Endothelial cell of umbilical vein (primary cell): ENCODE measurements at regions not wholly inside any gene's neighbourhood (a gene's known extent, or its start where the extent isn't known, plus 50 kb on each side); places are given as distances from the start of the nearest gene placed in this dataset.

Experiments used
- BruUV-seq: library from RNA; stranded (reverse); fragments of 400-500 nt; replicated peaks from 2 replicates; lab custom pipeline; 2021; lab: Mats Ljungman, UMichigan
- CTCF ChIA-PET: fragments of 300-600, 350-600 bp; sonication (Branson Sonifier 250); formaldehyde crosslinking; loops from one replicate; lab custom pipeline; 2021; ENCODE audit warnings: antibody characterized with exemption, inconsistent platforms; lab: Charles Lee
- POLR2A ChIA-PET: fragments of 300-600, 350-600 bp; sonication (Branson Sonifier 250); formaldehyde crosslinking; loops from one replicate; lab custom pipeline; 2021; ENCODE audit warnings: antibody characterized with exemption, inconsistent platforms; lab: Charles Lee
- DNase-seq: peaks from one replicate; pipeline ENCODE4 v3.0.0-alpha.2; 2011; ENCODE audit warnings: low read depth, low spot score
- FAIRE-seq: peaks from 2 replicates; lab custom pipeline; 2011; peaks lifted over from hg19 to GRCh38; lab: Jason Lieb, UNC
- H2AFZ ChIP-seq: 2 replicates; pipeline ENCODE4 v1.6.0; 2012; ENCODE audit warnings: low read depth, low read length, control low read depth, inconsistent platforms
- H3K27ac ChIP-seq: 2 replicates; pipeline ENCODE4 v1.5.1; 2011; ENCODE audit warnings: low read depth, mild to moderate bottlenecking, control low read depth, low read length, moderate library complexity; ENCODE audit not compliant: insufficient read depth
- H3K27me3 ChIP-seq, 2 experiments: 2 replicates each; pipeline versions ENCODE4 v1.6.0 to v1.6.1; 2011; ENCODE audit warnings: low read length in 2 of 2, mixed read lengths in 1 of 2; ENCODE audit not compliant: control insufficient read depth in 2 of 2, insufficient read depth in 2 of 2
- H3K36me3 ChIP-seq, 2 experiments: 2 replicates in 1 of 2; 3 replicates in 1 of 2; pipeline ENCODE4 v1.5.1; 2011; ENCODE audit warnings: low read length in 2 of 2, mild to moderate bottlenecking in 1 of 2, moderate library complexity in 1 of 2; ENCODE audit not compliant: control insufficient read depth in 2 of 2, insufficient read depth in 2 of 2; ENCODE audit errors: extremely low read depth in 1 of 2
- H3K4me1 ChIP-seq: 3 replicates; pipeline ENCODE4 v1.5.1; 2011; ENCODE audit warnings: mild to moderate bottlenecking, low read length; ENCODE audit not compliant: control insufficient read depth, insufficient read depth; ENCODE audit errors: extremely low read depth
- H3K4me2 ChIP-seq: 2 replicates; pipeline ENCODE4 v1.6.1; 2011; ENCODE audit warnings: low read length, control low read depth, mixed read lengths; ENCODE audit not compliant: insufficient read depth
- H3K4me3 ChIP-seq, 3 experiments: fragments of 200-600 bp in 1 of 3; sonication (generic), shearing (Covaris generic) in 1 of 3; replicated peaks in 1 of 3; 2 replicates each; pipeline ENCODE4 v1.5.1; 2011 to 2016; ENCODE audit warnings: control low read depth in 3 of 3, low read length in 3 of 3, mild to moderate bottlenecking in 2 of 3, inconsistent platforms in 1 of 3, low read depth in 1 of 3, moderate library complexity in 1 of 3; ENCODE audit not compliant: insufficient read depth in 1 of 3
- H3K79me2 ChIP-seq: 2 replicates; pipeline ENCODE4 v1.6.0; 2012; ENCODE audit warnings: low read length, inconsistent platforms; ENCODE audit not compliant: control insufficient read depth, insufficient read depth
- H3K9ac ChIP-seq: replicated peaks from 2 replicates; pipeline ENCODE3; 2011; ENCODE audit warnings: low read length, control low read depth; ENCODE audit not compliant: insufficient read depth; ENCODE audit errors: extremely low read depth
- H3K9me1 ChIP-seq: replicated peaks from 3 replicates; pipeline ENCODE4 v1.6.0; 2011; ENCODE audit warnings: mild to moderate bottlenecking, low read length; ENCODE audit not compliant: control insufficient read depth, insufficient read depth; ENCODE audit errors: extremely low read depth
- H3K9me3 ChIP-seq: replicated peaks from 2 replicates; pipeline ENCODE4 v1.5.1; 2012; ENCODE audit warnings: low read length, inconsistent platforms; ENCODE audit not compliant: control insufficient read depth, insufficient read depth
- H4K20me1 ChIP-seq: replicated peaks from 2 replicates; pipeline ENCODE3; 2011; ENCODE audit warnings: mild to moderate bottlenecking, low read length; ENCODE audit not compliant: control insufficient read depth, insufficient read depth; ENCODE audit errors: extremely low read depth
- CTCF ChIP-seq, 2 donors: IDR thresholded peaks; 1 replicate in 1 of 2; 2 replicates in 1 of 2; pipeline ENCODE4 v1.5.1; 2011; ENCODE audit warnings: low read length in 2 of 2, mild to moderate bottlenecking in 2 of 2, moderate library complexity in 2 of 2, control low read depth in 1 of 2, inconsistent platforms in 1 of 2, low read depth in 1 of 2; ENCODE audit not compliant: insufficient read depth in 1 of 2; ENCODE audit errors: extremely low read depth in 1 of 2
- EZH2 ChIP-seq: IDR thresholded peaks from 2 replicates; pipeline ENCODE4 v1.6.1; 2012; ENCODE audit warnings: borderline replicate concordance, low read depth, mild to moderate bottlenecking, moderate library complexity, low read length, inconsistent platforms; ENCODE audit not compliant: severe bottlenecking
- FOS ChIP-seq: IDR thresholded peaks from 2 replicates; pipeline ENCODE4 v1.6.1; 2011; ENCODE audit warnings: mild to moderate bottlenecking, low read length, moderate library complexity, borderline replicate concordance; ENCODE audit not compliant: insufficient read depth
- GATA2 ChIP-seq: IDR thresholded peaks from 2 replicates; pipeline ENCODE4 v1.7.0; 2011; ENCODE audit warnings: low read depth, mild to moderate bottlenecking, moderate library complexity, mixed read lengths, low read length; ENCODE audit not compliant: insufficient read length, insufficient read depth
- JUN ChIP-seq: IDR thresholded peaks from 2 replicates; pipeline ENCODE4 v1.6.1; 2011; ENCODE audit warnings: borderline replicate concordance, low read depth; ENCODE audit not compliant: insufficient read length, insufficient read depth
- MAX ChIP-seq: IDR thresholded peaks from 2 replicates; pipeline ENCODE4 v1.6.1; 2011; ENCODE audit not compliant: insufficient read depth, insufficient read length
- MYC ChIP-seq: IDR thresholded peaks from one replicate; pipeline ENCODE4 v1.6.1; 2011; ENCODE audit warnings: mild to moderate bottlenecking, low read depth, low read length
- POLR2A ChIP-seq: IDR thresholded peaks from 2 replicates; pipeline ENCODE4 v1.6.1; 2012; ENCODE audit warnings: low read depth, mild to moderate bottlenecking, control low read depth, low read length
- POLR2AphosphoS5 ChIP-seq: IDR thresholded peaks from 2 replicates; pipeline ENCODE4 v1.6.1; 2012; ENCODE audit warnings: low read depth, mild to moderate bottlenecking, control low read depth, low read length, moderate library complexity; ENCODE audit not compliant: insufficient read depth
- dilution Hi-C: fragments of 300-500 bp; cut with MboI; formaldehyde crosslinking; loops from one replicate; pipeline ENCODE4 v1.15.0; 2019; ENCODE audit warnings: low sequenced_read_pairs; ENCODE audit not compliant: extremely low pct_ligation_motif_present
- intact Hi-C: fragments of 100-400 bp; cut with micrococcal nuclease; formaldehyde crosslinking; loops from one replicate; pipeline ENCODE4 v1.10.0; 2022

DNA sequence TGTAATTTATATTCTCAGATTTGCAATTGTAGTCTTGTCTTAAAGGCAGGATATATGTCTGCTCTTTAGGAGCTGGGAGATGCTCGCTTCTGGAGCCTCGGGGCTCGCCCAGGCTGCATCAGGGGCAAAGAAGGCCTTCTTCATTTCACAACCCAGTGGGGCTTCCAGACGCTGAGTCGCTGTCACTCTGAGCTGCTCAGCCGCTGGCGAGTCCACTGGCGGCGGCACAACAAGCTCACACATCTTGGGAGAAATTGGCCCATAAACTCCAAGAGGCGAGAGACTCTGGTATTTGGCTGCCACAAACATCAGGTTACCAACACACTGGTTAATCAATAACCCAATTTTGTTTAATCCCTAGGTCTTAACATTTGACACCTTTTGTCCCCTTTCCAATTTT, 216.6 kb downstream of the ATG4C start:
- no peak overlapping the region for H3K4me3 ChIP-seq
- FAIRE-seq, result no peak
- no peak overlapping the region for H3K9ac ChIP-seq
- H3K36me3 ChIP-seq, result no peaks in the 10 kb centered on the region
- intact Hi-C loops (loop anchor here (10.0 kb wide), 1 partner anchor 554 kb away; no protein-coding TSS in a partner anchor), dilution Hi-C loops (no loop called here)
- POLR2A ChIA-PET, result no interaction called here
- no peaks in the 10 kb centered on the region for H3K79me2 ChIP-seq
- H2AFZ ChIP-seq, result no peak overlapping the region
- H3K27ac ChIP-seq, result no peak overlapping the region
- no peaks in the 10 kb centered on the region for H3K9me3 ChIP-seq
- BruUV-seq, result no TSS peak
- no peaks in the 10 kb centered on the region for H3K9me1 ChIP-seq
- no peak overlapping the region for H3K4me2 ChIP-seq
- peaks cover 0 to 9% of the 10 kb centered on the region in 2 experiments for H3K27me3 ChIP-seq
- no peak for DNase-seq
- no peaks in the 10 kb centered on the region for H4K20me1 ChIP-seq
- TF ChIP-seq EZH2 (no peak), FOS (no peak)
- CTCF ChIA-PET, result interaction anchor here (1.0 kb wide), 1 partner anchor 148 kb away, joined by 3 read pairs; no protein-coding TSS in a partner anchor
- no peaks in the 10 kb centered on the region for H3K4me1 ChIP-seq

DNA sequence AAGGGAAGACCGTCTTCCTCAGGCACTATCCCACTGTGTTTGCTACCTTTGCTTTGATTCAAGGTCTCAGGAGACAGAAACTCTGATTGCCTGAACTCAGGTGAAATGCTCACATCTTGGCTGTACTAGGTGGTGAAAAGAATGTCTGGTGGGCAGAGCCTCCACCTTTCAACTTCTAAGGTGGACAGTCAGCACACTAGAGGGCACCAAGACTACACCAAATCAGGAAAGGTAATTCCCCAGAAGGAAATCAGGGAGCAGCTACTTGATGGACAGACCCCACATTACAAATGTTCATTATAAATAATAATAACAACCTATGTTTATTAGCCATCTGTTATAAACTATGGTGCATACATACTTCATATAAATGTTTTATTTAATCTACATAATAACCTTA, 220.9 kb downstream of the ATG4C start:
- Histone ChIP-seq H3K4me1 (no peaks in the 10 kb centered on the region), H3K4me3 (no peak overlapping the region), H2AFZ (no peak overlapping the region), H3K79me2 (no peaks in the 10 kb centered on the region), H3K9me3 (no peaks in the 10 kb centered on the region), H3K9ac (no peak overlapping the region), H3K36me3 (no peaks in the 10 kb centered on the region), H3K27ac (no peak overlapping the region), H4K20me1 (no peaks in the 10 kb centered on the region), H3K27me3 (peaks cover 0 to 5% of the 10 kb centered on the region in 2 experiments), H3K4me2 (no peak overlapping the region), H3K9me1 (no peaks in the 10 kb centered on the region)
- FAIRE-seq (no peak), DNase-seq (no peak)
- TF ChIP-seq MAX (no peak), CTCF (IDR thresholded peaks at IDR 0.05; ENCODE audit: extremely low read depth in 1 of 2, insufficient read depth in 1 of 2, low read depth in 1 of 2, low read length in 2 of 2) (no peak), MYC (no peak), GATA2 (no peak), POLR2AphosphoS5 (no peak), EZH2 (no peak), JUN (no peak), FOS (no peak), POLR2A (no peak)
- BruUV-seq, result no TSS peak
- ChIA-PET CTCF (interaction anchor here (0.7 to 1.7 kb wide), 5 partner anchors 144 to 533 kb away, joined by 3 to 31 read pairs (median 7); no protein-coding TSS in a partner anchor), POLR2A (no interaction called here)
- intact Hi-C loops, result loop anchor here (1.0 to 10.0 kb wide), 3 partner anchors 144 to 550 kb away; no protein-coding TSS in a partner anchor
- dilution Hi-C loops, result no loop called here
